GM13976 (cell line): ENCODE measurements at regions not wholly inside any gene's neighbourhood (a gene's known extent, or its start where the extent isn't known, plus 50 kb on each side); places are given as distances from the start of the nearest gene placed in this dataset.

ENCODE experiments used
- DNase-seq: peaks from one replicate; pipeline ENCODE4 v3.0.0; 2012; ENCODE audit warnings: low spot score
- CTCF ChIP-seq: IDR thresholded peaks from 2 replicates; pipeline ENCODE4 v1.5.1; 2012; ENCODE audit warnings: borderline replicate concordance, mild to moderate bottlenecking; ENCODE audit not compliant: insufficient read depth; ENCODE audit errors: extremely low read depth, missing control alignments, control extremely low read depth
- in situ Hi-C: fragments of 300-500 bp; cut with MboI; formaldehyde crosslinking; loops from one replicate; pipeline ENCODE4 v1.12.0; 2022; ENCODE audit warnings: low sequenced_read_pairs, mixed read lengths, inconsistent platforms; ENCODE audit not compliant: unreplicated experiment

GRCh38 chr6:94510877-94511276 lies 1066.5 kb upstream of the MANEA start:
- in situ Hi-C loops, result no loop called here
- no peak for TF ChIP-seq CTCF
- DNase-seq, result peak; percentile 12

GRCh38 chr6:94501516-94501915 lies 1075.8 kb upstream of the MANEA start:
- no peak for TF ChIP-seq CTCF
- in situ Hi-C loops, result no loop called here
- DNase-seq, result no peak

DNA sequence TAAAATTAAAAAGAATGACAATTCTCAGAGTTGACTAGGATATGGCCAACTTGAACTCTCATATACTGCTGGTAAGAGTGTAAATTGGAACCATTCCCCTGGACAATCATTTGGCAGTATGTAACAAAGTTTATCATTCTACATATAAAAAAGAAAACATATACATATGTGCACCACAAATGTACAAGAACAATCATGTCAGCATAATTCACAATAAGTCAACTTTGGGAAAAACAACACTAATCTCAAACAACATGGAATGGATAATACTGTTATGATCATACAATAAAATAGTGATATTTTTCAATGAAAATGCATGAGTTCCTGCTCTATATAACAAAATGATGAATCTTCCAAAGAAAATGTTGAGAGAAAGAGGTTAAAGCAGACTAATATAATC lies 1078.7 kb upstream of the EPHA7 start:
- in situ Hi-C loops, result no loop called here
- no peak for TF ChIP-seq CTCF
- no peak for DNase-seq

DNA sequence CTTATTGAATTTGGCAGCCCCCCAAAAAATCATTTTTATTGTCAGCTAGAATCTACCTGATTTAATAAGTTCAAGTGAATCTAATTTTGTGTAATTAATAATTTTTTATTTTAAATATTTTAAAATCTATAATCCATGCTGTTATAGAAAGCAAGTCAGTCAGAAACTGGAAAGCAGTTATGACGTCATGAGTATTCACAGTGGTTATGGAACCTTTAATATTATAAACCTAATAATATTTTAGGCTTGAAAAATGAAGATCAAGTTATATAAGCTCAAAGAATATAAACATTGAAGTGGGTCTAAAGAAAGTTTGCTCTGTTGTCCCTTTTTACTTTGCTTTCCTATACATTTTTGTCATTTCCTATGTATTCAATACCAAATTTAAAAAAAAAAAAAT lies 1075.1 kb upstream of the EPHA7 start:
- DNase-seq, result no peak
- in situ Hi-C loops, result no loop called here
- no peak for TF ChIP-seq CTCF

DNA sequence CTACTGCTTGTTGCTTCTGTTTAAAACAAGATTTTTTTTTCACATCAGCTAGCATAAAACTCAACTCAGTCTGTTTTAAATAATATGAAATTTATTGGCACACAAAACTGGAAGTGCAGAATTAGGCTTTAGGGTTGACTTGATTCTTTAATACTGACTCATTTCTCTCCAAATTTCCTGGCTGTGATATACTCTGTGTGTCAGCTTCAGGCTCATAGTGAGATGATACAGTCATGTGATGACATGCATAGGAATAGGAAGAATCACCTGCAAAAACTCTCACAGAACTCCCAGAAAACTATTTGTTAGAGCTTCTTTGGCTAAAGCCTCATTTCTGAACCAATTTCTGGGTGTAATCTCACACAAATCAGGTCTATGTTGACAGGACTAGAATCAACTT lies 1068.0 kb upstream of the EPHA7 start:
- in situ Hi-C loops, result no loop called here

DNA sequence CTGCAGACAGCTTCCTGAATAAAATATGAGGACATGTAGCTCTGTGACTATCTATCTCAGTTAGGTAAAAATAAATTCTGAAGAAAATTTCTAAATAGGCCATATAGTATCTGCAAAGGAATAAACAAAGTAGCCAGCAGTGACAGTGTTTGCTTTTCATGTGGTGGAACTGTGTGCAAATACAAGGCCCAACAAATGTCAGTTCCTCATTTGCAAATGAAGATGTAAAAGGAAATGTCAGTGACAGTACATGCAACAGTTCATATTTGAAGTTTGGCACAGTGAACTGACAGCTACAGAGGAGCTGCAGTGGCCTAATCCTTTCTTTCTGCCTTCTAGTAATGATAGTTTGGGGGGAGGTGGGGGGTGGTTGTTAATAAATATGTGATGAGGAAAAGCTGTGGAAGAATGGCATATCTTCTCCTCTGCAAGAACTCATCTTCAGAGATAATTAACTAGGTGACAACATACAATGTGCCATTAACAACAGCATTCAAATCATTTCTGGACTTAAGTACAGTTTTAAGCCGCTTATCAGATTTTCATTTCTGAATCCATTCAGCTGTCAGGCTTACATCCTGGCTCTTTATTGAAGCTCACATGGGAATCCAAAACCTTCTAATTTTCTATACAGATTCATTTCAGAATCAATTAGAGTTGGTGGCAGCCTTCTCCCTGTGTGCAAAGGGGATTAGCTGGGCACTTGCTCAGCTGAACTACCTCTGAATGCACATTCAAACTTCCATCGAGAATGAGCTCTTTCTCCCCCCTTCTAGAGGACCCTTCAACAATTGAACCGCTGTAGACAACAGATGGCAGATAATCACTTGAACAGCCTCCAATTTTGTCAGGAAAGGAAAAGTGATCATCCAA lies 1059.0 kb upstream of the EPHA7 start:
- DNase-seq, result no peak
- no peak for TF ChIP-seq CTCF
- in situ Hi-C loops, result no loop called here

More for the DNA sequence above, 1068.0 kb upstream of the EPHA7 start:
- no peak for TF ChIP-seq CTCF
- no peak for DNase-seq
